ENCODE measurements at regions not wholly inside any gene's neighbourhood (a gene's known extent, or its start where the extent isn't known, plus 50 kb on each side); places are given as distances from the start of the nearest gene placed in this dataset.

DNA sequence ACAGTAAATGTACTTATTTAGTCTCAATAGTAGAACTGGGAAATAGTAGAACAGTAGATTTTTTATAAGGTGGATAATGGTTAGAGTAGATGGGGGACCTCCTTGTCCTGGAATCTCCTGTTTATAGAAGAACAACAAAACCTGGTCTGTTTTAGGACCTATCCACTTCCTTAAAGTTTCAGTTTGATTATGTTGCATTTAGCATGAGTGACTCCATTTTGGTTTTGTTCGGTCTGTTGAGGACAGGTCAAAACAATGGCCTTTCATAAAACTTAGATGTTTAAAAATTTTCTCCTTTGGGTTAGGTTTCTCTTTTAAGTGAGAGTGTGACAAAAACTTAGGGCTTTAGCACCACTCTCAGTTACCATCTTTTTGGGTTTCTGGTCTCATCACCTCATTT is 308.9 kb downstream of the BTG1 start:
- DNase-seq = no peak

DNA sequence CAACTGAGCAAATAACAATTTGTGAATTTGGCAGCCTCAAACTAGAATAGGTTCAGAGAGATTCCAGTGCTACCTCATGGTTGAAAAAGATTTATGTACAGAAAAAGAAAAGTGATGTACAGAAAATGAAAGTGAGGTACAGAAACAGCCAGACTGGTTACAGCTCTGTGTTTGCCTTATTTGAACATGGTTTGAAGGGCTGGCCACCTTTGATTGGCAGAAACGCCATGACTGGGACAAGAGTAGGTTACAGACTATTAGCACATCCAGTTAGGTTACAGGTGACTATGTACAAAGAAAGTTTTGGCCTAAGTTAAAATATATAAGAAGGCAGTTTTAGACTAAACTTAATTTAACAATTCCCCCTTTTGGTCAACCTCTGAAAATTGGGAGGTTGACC is 309.4 kb downstream of the BTG1 start:
- no peak for DNase-seq

DNA sequence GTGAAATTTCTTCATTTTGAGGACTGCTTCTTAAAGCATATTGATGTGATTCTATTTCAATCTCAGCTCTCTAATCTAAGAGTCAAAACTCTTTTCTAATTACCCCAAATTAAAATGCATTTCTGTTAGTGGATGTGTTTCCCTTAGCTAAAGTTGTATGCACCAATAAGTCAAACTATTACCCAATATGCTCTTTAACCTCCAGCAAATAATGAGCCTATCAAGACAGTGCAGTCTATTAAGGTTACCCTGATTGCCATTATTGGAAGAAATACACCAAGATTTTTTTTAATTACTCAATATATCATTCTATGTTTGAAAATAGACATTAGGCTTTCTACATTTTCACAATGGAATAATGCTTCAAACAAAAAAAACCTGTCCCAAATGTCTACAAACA is 310.0 kb downstream of the BTG1 start:
- DNase-seq = no peak

DNA sequence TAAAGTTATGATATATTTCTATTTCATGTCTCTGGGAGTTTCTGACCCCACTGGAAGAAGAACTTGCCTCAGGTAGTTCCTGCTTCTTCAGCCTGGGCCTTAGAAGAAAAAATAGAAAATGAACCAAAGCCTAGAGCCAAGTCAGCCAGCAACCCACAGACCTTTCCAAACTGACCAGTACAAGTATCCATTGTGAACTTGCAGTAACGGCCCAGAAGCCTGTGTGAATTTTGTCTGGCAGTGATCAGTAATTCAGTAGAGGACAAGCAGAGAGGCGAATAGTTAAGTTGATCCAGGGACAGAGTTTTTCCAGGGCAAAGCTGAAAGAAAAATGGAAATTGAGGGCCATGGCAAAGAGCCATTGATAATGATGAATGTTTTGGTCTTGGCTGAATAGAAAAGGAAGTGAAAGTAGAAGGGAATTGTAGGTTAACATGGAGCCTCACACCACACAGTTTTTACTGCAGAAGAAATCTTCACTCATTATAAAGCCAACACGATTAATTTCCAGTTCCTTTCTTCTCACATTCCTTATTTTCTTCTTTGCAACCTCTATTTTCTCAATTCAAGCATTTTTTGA is 311.8 kb downstream of the BTG1 start:
- DNase-seq = no peak

DNA sequence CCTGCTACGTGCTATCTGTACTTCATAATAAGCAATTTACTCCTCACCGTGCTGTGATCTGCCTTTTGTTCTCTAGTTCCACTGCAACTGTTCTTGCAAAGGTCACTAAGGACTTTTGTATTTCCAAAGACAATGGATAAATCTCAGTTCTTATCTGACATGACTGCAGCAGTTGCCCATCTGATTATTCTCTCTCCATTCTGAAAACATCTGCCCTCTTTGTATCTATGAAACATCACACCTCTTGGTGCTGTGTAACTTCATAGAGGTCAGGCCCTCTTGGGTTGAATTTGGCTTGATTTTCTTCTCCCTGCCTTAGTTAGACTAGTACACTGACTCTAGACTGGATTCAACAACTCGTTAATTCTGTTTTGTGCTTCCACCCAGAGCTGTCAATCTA is 319.6 kb downstream of the BTG1 start:
- no peak for DNase-seq

DNA sequence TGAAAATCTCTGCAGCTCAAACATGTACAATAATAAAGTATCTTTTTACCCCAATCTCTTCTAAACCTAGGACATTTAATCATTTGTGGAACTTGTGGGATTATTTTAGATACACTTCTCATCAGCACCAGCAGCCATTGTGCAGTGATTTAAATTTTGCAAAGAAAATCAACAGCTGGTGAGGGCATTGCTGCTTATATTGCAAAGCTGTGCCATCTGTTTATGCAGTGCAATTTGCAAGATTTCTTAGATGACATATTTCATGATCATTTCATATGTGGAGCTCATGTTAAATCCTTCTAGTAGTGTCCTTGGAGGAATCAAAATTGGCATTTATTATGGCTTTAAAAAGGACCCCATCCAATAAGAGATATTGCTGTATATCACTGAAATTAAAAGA is 320.7 kb downstream of the BTG1 start:
- DNase-seq = no peak

DNA sequence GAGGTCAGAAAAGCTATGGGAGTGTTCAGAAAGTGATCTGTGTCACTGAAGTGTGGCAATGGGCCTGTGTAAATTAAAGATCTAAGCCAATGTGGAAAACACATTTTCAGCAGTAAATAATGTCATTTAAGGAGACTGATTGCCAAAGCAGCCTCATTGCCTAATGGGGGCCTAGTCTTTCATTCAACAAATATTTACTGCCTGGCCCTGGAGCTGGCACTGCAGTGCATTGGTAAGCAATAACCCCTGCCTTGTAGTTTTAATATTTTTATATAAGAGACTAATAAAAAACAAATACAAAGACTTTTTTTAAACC is 326.6 kb downstream of the BTG1 start:
- no peak for DNase-seq

DNA sequence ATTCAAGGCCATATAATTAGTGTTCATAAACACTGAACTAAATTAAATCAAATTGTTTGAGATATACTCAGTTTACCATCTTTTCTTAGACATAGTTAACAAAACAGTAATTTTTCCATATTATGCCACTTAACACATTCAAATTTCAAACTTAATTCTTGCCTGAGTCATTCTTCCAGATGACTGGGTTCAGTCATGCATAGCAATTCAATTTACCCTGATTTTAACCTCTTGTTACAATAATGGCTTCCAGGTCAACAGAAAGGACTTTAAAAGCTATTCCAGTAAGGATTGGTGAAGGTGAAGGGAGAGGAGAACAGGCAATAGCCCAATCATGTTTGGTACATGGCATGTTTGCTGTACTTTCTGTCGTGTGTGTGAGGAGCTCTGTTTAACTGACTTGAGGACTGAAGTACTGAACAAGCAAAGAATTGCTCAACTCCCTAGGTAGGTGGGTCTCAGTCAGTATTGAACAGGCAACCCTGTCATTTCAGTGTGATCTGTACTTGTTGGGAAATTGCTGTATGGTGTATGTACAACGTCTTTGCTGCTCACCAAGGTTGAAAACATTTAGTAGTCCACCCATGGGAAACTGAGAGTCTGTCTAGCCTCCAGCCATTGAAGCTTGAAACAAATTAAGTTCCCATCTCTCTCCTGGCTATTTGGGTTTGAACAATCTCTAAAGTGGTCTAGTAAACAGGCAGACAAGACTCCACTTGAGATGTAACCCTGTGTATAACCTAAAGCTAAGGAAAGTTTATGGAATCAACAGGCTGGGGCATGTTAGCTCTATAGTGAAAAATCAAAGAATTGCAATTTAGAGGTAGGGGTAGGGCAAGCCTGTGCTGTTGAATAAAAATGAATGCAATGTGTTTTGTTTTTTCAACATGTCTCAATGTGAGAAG is 327.2 kb downstream of the BTG1 start:
- no peak for DNase-seq

DNA sequence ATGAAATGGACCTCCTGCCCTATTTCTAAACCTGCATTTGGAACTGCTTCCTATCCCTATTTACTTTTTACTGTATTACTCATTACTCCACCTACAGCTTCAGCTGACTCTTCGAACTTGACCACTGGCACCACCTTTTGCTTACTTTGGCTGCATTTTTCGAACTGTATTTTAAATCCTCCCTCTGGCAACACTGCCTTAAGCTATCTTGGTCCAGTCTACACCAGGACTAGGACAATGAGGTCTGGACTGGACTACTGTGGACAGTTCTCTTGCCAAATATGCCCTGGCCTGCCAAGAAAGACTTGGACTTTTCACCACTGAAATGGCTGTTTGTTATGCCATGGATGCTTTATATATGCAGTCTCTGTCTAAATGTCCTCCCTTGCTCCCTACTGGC is 328.1 kb downstream of the BTG1 start:
- DNase-seq = no peak

DNA sequence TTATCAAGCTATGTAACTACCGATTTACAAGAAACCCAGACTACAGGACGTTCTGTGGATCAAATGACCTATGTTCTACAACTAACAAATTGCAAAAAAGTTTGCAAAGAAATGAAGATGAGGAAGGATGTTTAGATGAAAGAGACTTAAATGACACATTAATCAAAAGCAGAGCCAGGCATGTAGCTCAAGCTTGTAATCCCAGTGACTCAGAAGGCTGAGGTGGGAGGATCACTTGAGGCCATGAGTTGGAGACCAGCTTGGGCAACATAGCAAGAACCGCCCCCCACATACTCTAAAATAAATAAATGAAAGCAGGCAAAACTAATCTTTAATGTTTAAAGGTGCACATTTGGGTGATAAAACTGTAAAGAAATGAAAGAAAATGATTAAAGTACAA is 331.9 kb downstream of the BTG1 start:
- no peak for DNase-seq

DNA sequence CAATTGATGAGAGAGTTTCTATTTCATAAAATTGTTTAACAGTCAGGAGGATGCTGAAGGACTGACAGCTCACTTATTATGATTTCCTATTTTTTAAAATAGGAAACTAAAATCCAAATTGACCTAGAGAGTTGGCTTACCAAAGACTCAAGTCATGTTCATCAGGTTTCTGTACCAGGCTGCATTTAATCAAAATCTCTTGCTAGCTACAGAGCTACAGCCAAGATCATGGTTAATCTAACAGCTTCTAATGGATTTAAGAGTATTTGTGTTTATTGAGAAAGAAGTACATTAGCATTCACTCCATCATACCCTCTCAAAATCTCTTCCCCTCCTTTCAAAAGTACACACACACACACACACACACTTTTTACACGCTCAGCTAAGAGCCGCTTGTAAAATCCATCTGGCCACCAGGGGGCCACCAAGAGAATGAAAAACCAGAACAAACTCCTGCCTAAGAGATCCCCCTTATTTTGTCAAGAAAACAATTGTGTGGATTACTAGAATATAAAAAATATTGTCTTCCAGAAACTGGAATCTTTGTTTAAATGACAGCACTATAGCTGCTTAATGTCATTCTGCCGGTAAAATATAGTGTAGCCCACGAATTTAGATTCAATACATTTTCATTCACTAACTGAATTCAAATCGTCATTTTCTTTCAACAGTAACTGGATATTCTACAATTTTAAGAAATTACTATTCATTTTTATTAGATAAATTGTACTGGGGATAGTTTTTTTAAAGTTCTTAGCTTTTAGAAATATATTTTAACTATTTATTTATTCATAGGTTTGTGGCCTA is 334.0 kb downstream of the BTG1 start:
- DNase-seq = peak; percentile 84

DNA sequence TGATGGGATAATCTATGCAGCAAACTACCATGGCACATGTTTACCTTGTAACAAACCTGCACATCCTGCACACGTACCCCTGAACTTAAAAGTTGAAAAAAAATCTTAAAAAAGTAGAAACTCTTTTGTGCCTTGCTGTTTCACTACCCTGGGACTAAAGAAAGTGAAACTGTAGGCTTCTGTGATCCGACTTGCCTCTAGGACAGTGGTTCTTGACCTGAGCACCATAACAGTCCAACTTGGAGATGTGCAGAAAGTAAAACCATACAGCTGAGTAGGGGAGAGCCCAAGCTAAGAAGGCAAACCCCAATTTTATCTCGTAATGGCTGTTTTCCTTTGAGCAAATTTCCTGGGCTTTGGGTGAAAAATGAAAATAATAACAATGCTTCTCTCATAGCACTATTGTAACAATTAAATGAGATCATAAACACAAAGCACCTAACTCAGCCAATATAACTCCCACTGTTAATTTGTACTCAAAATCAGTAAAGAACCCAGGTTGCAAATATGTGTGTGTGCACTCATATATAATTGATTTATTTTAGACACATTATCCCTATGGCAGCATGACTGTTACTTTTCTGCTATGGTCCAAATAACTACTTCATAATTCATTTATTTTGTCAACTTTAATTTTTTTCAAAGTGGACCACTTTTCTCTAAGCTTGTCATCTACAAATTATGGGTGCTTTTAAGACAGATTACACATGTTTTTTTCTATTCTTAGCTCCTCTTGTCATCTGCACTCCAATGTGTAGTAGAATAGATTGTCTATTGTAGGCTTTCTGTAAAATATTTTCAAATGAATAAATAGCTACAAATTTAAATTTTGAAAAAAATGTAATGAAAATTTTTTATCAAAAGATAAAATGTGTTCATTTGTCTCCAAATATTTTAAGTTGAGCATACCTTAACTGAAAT is 334.9 kb downstream of the BTG1 start:
- DNase-seq = no peak

DNA sequence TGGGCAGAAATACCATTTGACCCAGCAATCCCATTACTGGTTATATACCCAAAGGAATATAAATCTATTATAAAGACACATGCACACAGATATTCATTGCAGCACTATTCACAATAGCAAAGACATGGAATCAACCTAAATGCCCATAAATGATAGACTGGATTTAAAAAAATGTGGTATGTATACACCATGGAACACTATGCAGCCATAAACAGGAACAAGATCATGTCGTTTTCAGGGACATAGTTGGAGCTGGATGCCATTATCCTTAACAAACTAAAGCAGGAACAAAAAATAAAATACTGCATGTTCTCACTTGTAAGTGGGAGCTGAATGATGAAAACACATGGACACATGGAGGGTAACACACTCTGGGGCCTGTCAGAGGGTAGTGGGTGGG is 335.6 kb downstream of the BTG1 start:
- DNase-seq = no peak

DNA sequence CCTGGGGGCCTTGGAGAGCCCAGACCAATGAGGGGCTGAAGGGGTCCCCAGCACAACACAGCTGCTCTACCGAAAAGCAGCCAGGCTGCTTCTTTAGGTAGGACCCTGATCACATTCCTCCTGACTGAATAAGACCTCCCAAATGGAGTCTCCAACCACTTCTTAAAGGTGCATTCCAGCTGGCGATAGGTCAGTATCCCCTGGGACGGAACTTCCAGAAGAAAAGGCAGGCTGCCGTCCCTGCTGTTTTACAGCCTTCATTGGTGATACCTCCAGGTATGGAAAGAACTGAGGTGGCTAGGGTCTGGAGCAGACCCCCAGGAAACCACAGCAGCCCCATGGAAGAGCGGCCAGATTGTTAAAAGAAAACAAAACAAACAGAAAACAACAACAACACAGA is 340.6 kb downstream of the BTG1 start:
- no peak for DNase-seq

DNA sequence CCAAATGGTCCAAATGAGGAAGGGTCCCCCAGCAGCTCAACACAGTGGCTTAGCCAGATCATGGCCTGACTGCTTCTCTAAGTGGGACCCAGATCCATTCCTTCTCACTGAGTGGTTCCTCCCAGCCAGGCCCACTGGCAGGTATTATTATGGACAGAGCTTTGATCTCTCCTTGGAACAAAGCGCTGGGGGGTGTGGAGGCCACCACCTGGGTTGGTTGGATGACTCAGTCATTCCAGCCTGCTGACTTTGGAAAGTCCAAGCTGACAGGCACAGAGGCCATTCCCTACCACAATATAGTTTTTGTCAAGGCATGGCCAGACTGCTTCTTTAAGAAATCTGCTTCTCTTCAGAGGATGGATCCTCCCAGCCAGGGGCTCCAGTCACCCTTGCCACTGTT is 341.1 kb downstream of the BTG1 start:
- DNase-seq = no peak

DNA sequence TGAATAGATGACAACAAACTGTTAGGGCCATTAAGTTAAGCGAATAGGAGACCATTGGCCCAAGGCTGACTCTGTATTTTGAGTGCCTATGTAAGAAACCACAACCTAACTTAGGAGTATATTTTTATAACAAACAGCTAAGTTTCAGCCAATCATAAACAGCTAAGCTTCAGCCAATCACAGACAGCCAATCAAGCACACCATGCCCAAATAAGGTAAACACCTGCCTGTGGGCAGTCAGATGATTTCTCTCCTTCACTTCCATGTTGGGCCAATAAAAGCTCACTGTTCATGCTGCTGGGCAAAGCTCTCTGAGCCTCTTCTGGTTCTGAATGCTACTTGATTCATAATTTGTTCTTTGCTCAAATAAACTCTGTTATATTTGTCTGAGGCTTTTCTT is 344.6 kb downstream of the BTG1 start:
- no peak for DNase-seq

DNA sequence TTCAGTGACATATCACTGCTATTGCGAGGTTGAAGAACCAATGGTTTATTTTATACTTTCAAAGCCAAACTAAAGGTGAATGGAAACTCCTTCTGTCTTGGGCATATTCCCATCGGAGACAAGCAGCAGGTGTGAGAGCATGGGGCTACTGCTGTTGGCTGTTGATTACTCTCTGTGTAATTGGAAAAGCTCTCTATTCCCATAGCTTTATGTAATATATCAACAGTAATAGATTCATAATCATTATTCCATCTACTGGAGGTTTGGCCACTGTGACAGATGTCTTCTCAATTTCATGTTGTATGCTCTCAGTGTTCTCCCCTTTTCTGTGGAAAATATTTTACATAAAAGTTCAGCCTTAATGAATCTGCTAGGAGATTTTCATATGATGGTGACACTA is 352.0 kb downstream of the BTG1 start:
- DNase-seq = no peak

DNA sequence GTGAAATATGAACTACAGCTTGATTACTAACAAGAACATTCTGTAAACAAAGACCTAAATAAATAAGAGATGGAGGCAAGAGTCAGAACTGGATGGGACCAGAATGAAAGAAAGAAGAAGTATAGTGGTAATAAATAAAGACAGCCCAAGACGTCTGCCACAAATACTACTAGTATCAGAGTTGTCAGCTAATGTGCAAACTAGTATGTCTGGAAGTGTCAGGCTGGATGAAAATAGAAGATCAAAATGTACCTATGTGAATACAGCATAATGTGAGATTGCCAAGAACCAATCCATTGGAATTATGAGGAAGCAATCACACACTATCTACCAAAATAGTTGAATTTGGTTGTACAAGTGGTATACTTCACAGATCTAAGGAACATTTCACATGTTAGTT is 353.0 kb downstream of the BTG1 start:
- DNase-seq = no peak

DNA sequence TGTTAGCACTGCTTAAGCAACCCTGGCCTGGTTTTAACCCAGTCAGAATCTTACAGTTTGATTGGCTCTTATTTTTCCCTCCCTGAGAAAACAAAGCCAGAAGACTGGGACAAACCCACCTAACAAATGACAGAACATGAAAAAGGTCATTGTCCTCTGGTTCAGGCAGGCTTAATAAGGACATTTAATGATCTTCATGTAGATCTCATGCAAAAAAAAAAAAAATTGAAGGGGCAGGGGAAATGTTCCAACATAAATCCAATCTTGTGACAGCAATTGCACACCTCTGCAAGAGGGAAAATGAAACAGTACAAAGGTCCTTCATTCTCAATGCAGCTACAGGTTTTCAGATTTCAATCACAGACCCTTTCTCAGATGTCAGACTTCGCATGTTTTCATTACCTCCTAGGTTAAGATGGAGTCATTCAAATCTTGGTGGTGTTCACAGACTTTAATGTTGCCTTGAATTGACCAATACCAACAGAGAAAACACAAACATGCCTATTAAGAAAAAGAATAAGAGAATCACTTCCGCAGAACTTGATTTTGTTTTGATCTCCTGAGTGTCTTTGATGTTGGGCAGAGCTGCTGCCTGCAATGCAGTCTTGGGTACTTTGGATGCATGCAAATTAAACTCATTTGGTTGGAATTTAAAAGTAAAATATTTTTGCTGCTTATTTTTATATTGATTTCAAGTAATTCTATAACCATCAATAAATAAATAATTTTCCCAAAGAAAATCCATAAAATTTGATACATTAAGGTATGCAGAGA is 359.0 kb downstream of the BTG1 start:
- no peak for DNase-seq

DNA sequence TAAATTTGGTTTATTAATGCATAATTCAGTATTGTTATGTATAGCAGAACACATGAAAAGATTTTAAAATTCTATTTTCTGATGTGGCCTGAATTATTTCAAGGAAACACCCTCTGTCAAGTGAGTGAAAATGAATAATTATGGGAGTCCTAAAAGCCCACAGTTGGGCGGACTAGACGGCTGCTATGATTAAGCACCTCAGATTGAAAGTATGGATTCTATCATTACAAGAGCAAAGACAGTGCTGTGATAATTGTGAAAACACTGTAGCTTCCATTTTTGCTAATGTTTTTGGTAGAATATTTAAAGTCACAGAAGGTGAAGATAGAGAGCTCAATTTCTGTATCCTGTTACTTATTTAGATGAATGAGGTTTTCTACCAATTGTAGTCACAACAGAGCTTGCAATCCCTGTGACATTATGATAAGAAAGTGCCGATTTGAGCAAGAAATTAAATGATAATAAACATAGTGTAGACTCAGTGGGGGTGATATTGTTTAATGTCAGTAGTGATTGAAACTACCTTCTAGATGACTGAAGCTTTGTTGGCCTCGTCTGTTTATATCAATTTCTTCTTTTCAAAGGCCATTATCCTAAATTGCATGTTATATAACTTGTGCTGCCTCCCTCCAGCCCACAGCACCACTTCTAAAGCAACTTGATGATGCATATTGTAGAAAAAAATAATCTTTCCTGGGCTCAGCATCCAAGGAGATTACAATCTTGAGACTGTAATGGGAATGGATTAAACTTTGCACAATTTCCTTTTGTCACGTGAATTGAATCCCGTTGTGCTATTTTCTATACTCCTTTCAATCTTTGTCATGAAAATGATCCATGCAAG is 359.8 kb downstream of the BTG1 start:
- DNase-seq = no peak

DNA sequence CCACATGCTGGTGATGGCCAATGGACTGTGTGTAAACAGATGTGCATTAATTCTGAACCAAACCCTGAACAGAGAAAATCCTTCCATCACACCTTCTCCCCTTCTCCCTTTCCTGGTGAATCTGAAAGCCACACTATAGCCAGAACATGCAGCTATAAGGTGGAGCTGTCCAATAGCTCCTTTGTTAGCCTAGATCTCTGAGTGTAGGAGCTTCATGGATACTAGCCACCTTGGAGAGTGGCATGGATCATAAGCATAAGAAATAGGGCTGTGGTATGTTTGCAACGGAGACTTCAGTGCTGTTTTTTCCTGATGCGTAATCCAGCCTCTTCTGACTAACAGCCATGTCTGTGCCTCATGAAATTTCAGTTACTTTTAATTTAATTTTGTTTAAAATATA is 364.5 kb downstream of the BTG1 start:
- no peak for DNase-seq

Data from activated T-cell treated with anti-CD3 and anti-CD28 coated beads, Interleukin-2, amount 50 U/mL, for 1 hour (primary cell).